ENCODE measurements at regions not wholly inside any gene's neighbourhood (a gene's known extent, or its start where the extent isn't known, plus 50 kb on each side); places are given as distances from the start of the nearest gene placed in this dataset.

GRCh38 chr1:213861841-213862240 lies 125.9 kb upstream of the PROX1 start:
- TF ChIP-seq CTCF (conservative IDR thresholded peaks at IDR 0.05; ENCODE audit: low read depth, low read length) = no peak
- no peak for TF ChIP-seq EZH2 (IDR thresholded peaks at IDR 0.05; ENCODE audit: low read length, unreplicated experiment)
- no peak for TF ChIP-seq EZH2phosphoT487 (IDR thresholded peaks at IDR 0.05; ENCODE audit: borderline replicate concordance, low read length)

Measured in PC-3 (cell line).